Loucy (cell line): ENCODE measurements at regions not wholly inside any gene's neighbourhood (a gene's known extent, or its start where the extent isn't known, plus 50 kb on each side); places are given as distances from the start of the nearest gene placed in this dataset.

Source experiments
- H2AFZ ChIP-seq: fragments of 200-600 bp; sonication (generic); 2 replicates; pipeline ENCODE4 v1.6.0; 2016; ENCODE audit warnings: antibody characterized with exemption, mild to moderate bottlenecking, low read length, moderate library complexity
- H3F3A ChIP-seq: fragments of 200-600 bp; 2 replicates; pipeline ENCODE4 v1.6.0; 2016; ENCODE audit warnings: antibody characterized with exemption, low read depth, mild to moderate bottlenecking
- H3K27me3 ChIP-seq: fragments of 200-600 bp; sonication (generic); 2 replicates; pipeline ENCODE4 v1.6.1; 2014; ENCODE audit warnings: low read length, mild to moderate bottlenecking; ENCODE audit not compliant: insufficient read depth, poor library complexity, severe bottlenecking
- H3K36me3 ChIP-seq: fragments of 200-600 bp; sonication (generic); 2 replicates; pipeline ENCODE4 v1.6.1; 2016; ENCODE audit warnings: low read length; ENCODE audit not compliant: insufficient read depth
- H3K4me1 ChIP-seq: fragments of 200-600 bp; sonication (generic); 2 replicates; pipeline ENCODE4 v1.5.1; 2014; ENCODE audit warnings: low read length, mild to moderate bottlenecking; ENCODE audit not compliant: insufficient read depth, poor library complexity, severe bottlenecking
- H3K4me2 ChIP-seq: fragments of 200-600 bp; sonication (generic); 2 replicates; pipeline ENCODE4 v1.6.0; 2014; ENCODE audit warnings: antibody characterized with exemption, low read length, low read depth, mild to moderate bottlenecking; ENCODE audit not compliant: poor library complexity, severe bottlenecking
- H3K4me3 ChIP-seq: fragments of 200-600 bp; sonication (generic); 2 replicates; pipeline ENCODE4 v1.5.1; 2014; ENCODE audit warnings: low read length, mild to moderate bottlenecking, mixed read lengths; ENCODE audit not compliant: poor library complexity, severe bottlenecking
- H3K79me2 ChIP-seq: fragments of 200-600 bp; sonication (generic); 2 replicates; pipeline ENCODE4 v1.6.1; 2014; ENCODE audit warnings: low read length; ENCODE audit not compliant: insufficient read depth
- H3K9ac ChIP-seq: fragments of 200-600 bp; sonication (generic); 2 replicates; pipeline ENCODE4 v1.6.0; 2014; ENCODE audit warnings: mild to moderate bottlenecking, low read depth, low read length, moderate library complexity; ENCODE audit not compliant: poor library complexity, severe bottlenecking
- H3K9me2 ChIP-seq: fragments of 200-600 bp; sonication (generic); replicated peaks from 2 replicates; pipeline ENCODE4 v1.6.1; 2016; ENCODE audit warnings: low read depth, low read length, mixed read lengths
- H3K9me3 ChIP-seq: fragments of 200-600 bp; sonication (generic); 2 replicates; pipeline ENCODE4 v1.6.1; 2014; ENCODE audit warnings: mild to moderate bottlenecking, antibody characterized with exemption, low read length, low read depth; ENCODE audit not compliant: insufficient read depth
- H4K20me1 ChIP-seq: fragments of 200-600 bp; sonication (generic); 2 replicates; pipeline ENCODE4 v1.6.0; 2014; ENCODE audit warnings: antibody characterized with exemption, low read length, mild to moderate bottlenecking; ENCODE audit not compliant: insufficient read depth, poor library complexity, severe bottlenecking
- EZH2phosphoT487 ChIP-seq: fragments of 200-600 bp; IDR thresholded peaks from 2 replicates; pipeline ENCODE4 v1.6.1; 2018; ENCODE audit warnings: antibody characterized with exemption, mild to moderate bottlenecking, moderate library complexity, borderline replicate concordance
- TF ChIP-seq, protein P1 (sequence below): fragments of 200-600 bp; sonication (generic); conservative IDR thresholded peaks from 2 replicates; pipeline ENCODE4 v1.5.1; 2014; ENCODE audit warnings: mild to moderate bottlenecking, antibody characterized with exemption, low read length

DNA sequence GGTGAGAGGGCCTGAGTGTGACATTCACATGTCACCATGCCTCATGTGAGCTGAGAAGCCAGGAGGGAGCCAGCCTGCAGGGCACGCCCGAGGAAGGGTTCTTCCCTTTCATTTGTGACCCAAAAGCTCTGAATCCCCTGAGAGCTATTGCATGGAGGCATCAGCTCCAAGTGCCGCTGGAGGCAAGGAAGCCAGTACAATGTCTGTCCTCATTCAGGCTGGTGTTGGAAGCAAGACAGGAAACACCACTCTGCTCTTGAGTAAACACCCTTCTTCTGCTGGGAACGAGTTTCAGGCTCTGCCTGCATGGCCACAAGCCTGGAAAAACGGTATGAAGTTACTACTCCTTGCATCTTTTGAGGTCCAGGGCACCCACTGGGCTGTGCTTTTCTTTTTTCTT is 83.8 kb upstream of the LARGE1 start:
- no peaks in the 10 kb centered on the region for H3K27me3 ChIP-seq
- TF ChIP-seq EZH2phosphoT487, result no peak
- TF ChIP-seq, protein P1, sequence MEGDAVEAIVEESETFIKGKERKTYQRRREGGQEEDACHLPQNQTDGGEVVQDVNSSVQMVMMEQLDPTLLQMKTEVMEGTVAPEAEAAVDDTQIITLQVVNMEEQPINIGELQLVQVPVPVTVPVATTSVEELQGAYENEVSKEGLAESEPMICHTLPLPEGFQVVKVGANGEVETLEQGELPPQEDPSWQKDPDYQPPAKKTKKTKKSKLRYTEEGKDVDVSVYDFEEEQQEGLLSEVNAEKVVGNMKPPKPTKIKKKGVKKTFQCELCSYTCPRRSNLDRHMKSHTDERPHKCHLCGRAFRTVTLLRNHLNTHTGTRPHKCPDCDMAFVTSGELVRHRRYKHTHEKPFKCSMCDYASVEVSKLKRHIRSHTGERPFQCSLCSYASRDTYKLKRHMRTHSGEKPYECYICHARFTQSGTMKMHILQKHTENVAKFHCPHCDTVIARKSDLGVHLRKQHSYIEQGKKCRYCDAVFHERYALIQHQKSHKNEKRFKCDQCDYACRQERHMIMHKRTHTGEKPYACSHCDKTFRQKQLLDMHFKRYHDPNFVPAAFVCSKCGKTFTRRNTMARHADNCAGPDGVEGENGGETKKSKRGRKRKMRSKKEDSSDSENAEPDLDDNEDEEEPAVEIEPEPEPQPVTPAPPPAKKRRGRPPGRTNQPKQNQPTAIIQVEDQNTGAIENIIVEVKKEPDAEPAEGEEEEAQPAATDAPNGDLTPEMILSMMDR, result no peak
- no peak overlapping the region for H2AFZ ChIP-seq
- no peak overlapping the region for H3K4me3 ChIP-seq
- no peaks in the 10 kb centered on the region for H3K9me2 ChIP-seq
- no peaks in the 10 kb centered on the region for H3K36me3 ChIP-seq
- H3F3A ChIP-seq, result no peaks in the 10 kb centered on the region
- H3K79me2 ChIP-seq, result no peaks in the 10 kb centered on the region
- no peaks in the 10 kb centered on the region for H3K4me1 ChIP-seq
- no peaks in the 10 kb centered on the region; the same call in 1 of the 2 replicates for H3K9me3 ChIP-seq
- no peak overlapping the region for H3K4me2 ChIP-seq
- no peak overlapping the region for H3K9ac ChIP-seq
- H4K20me1 ChIP-seq, result no peaks in the 10 kb centered on the region

DNA sequence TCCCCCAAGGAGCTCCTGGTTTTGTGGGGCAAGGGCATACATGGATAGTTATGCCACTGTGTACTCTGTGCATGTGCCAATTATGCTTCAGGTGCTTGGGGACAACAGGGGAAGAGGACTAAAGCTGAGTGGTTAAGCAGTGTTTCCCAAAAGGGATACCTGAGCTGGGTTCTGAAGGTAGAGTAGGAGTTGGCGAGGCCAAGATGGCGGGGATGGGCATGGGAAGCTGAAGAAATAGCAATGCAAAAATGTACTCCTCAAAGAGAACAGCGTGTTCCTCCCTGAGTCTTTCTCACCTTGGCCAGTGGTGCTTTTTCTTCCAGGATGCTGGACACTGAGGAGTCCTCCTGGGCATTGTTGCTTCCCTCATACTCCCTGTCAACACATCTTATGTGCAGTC is 90.0 kb upstream of the LARGE1 start:
- no peaks in the 10 kb centered on the region for H3F3A ChIP-seq
- no peaks in the 10 kb centered on the region for H4K20me1 ChIP-seq
- H3K36me3 ChIP-seq, result no peaks in the 10 kb centered on the region
- H3K9ac ChIP-seq, result no peak overlapping the region
- no peak overlapping the region for H3K4me3 ChIP-seq
- no peaks in the 10 kb centered on the region for H3K4me1 ChIP-seq
- H2AFZ ChIP-seq, result no peak overlapping the region
- H3K9me2 ChIP-seq, result no peaks in the 10 kb centered on the region
- no peak for TF ChIP-seq EZH2phosphoT487
- TF ChIP-seq, protein P1, result no peak
- H3K27me3 ChIP-seq, result no peaks in the 10 kb centered on the region
- H3K79me2 ChIP-seq, result no peaks in the 10 kb centered on the region
- no peak overlapping the region for H3K4me2 ChIP-seq
- no peaks in the 10 kb centered on the region for H3K9me3 ChIP-seq

DNA sequence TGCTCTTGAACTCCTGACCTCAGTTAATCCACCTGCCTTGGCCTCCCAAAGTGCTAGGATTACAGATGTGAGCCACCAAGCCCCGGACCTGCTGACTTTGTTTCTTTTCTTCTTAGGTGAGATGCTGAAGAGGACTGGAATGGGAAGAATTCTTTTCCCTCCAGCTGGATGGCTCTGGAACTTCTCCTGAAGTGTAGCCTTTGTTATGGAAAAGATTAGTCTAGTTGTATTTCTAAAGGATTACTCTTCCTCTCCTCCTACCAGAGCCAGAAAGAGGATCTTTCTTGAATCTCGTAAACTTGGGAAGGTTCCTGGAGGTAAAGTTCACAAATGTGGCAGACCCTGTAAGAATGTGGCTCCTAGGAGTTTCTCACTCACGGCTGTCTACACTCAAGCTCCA is 95.4 kb upstream of the LARGE1 start:
- Histone ChIP-seq H3K27me3 (no peaks in the 10 kb centered on the region), H3K36me3 (no peaks in the 10 kb centered on the region), H3K4me1 (no peaks in the 10 kb centered on the region), H3K79me2 (no peaks in the 10 kb centered on the region), H3K9ac (no peak overlapping the region), H3K4me3 (no peak overlapping the region), H3K9me2 (no peaks in the 10 kb centered on the region), H4K20me1 (no peaks in the 10 kb centered on the region), H3K4me2 (no peak overlapping the region), H3F3A (no peaks in the 10 kb centered on the region), H2AFZ (no peak overlapping the region), H3K9me3 (peaks cover 3% of the 10 kb centered on the region; the same call in 1 of the 2 replicates)
- TF ChIP-seq, protein P1, result no peak
- TF ChIP-seq EZH2phosphoT487, result no peak
